ENCODE measurements at regions not wholly inside any gene's neighbourhood (a gene's known extent, or its start where the extent isn't known, plus 50 kb on each side); places are given as distances from the start of the nearest gene placed in this dataset.

DNA sequence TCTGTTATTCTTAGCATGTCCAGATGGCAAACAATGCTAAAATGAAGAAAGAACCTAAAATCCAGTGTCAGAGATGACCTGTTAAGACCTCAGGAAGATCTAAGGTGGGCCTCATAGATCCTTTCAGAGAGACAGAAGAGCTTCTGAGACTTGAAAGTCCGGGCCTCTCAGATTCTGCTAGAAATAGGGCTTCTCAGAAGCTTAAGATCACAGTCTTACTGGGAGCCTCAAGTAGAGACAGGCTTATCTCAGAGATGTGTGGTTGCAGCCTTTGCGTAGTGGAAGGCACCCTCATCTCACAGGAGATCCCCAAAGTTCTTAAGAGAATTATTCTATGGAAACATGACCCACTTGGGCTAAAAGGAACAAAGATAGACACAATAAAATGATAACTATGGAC lies 642.8 kb downstream of the TNS3 start:
- no peak for DNase-seq (ENCODE audit: insufficient read length, low spot score, missing footprints)
- Histone ChIP-seq H4K20me1 (ENCODE audit: insufficient read depth, low read length) (no peaks in the 10 kb centered on the region), H3K79me2 (ENCODE audit: insufficient read depth, low read length) (no peaks in the 10 kb centered on the region), H3K27ac (ENCODE audit: low read depth, low read length) (no peak overlapping the region), H3K4me3 (ENCODE audit: insufficient read depth, low read length) (no peak overlapping the region), H3K36me3 (ENCODE audit: insufficient read depth, low read length) (no peaks in the 10 kb centered on the region), H3K9me3 (ENCODE audit: low read depth, low read length) (no peaks in the 10 kb centered on the region), H2AFZ (ENCODE audit: low read length) (no peak overlapping the region), H3K27me3 (ENCODE audit: insufficient read depth, low read length) (no peaks in the 10 kb centered on the region), H3K4me2 (ENCODE audit: insufficient read depth, low read length) (no peak overlapping the region), H3K4me1 (ENCODE audit: insufficient read depth, low read length) (peaks cover 5% of the 10 kb centered on the region)
- TF ChIP-seq, protein P1, sequence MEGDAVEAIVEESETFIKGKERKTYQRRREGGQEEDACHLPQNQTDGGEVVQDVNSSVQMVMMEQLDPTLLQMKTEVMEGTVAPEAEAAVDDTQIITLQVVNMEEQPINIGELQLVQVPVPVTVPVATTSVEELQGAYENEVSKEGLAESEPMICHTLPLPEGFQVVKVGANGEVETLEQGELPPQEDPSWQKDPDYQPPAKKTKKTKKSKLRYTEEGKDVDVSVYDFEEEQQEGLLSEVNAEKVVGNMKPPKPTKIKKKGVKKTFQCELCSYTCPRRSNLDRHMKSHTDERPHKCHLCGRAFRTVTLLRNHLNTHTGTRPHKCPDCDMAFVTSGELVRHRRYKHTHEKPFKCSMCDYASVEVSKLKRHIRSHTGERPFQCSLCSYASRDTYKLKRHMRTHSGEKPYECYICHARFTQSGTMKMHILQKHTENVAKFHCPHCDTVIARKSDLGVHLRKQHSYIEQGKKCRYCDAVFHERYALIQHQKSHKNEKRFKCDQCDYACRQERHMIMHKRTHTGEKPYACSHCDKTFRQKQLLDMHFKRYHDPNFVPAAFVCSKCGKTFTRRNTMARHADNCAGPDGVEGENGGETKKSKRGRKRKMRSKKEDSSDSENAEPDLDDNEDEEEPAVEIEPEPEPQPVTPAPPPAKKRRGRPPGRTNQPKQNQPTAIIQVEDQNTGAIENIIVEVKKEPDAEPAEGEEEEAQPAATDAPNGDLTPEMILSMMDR (IDR thresholded peaks at IDR 0.05; ENCODE audit: extremely low read depth, low read depth, low read length) = no peak

DNA sequence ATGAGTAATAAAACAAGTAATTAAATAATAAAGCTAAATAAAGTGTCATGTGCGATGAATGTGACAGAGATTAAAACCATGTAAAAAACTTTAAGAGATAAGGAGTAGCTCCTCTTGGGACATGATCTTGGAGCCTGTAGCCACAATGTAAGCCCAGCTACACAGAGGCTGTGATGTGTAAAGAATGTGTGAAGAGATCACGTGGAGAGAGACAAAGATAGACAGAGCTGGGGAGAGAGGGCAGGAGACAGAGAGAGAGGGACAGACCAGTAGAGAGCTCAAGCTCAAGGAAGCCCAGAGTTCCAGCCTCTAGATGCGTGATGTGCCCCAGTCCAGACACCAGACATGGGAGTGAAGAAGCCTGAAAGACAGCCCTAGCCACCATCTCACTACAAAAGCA lies 644.1 kb downstream of the TNS3 start:
- Histone ChIP-seq H4K20me1 (ENCODE audit: insufficient read depth, low read length) (no peaks in the 10 kb centered on the region), H3K4me2 (ENCODE audit: insufficient read depth, low read length) (no peak overlapping the region), H3K4me1 (ENCODE audit: insufficient read depth, low read length) (peaks cover 18% of the 10 kb centered on the region), H3K27ac (ENCODE audit: low read depth, low read length) (no peak overlapping the region), H3K9me3 (ENCODE audit: low read depth, low read length) (no peaks in the 10 kb centered on the region), H3K4me3 (ENCODE audit: insufficient read depth, low read length) (no peak overlapping the region), H3K79me2 (ENCODE audit: insufficient read depth, low read length) (no peaks in the 10 kb centered on the region), H3K27me3 (ENCODE audit: insufficient read depth, low read length) (no peaks in the 10 kb centered on the region), H2AFZ (ENCODE audit: low read length) (peak overlapping the region; percentile 10), H3K36me3 (ENCODE audit: insufficient read depth, low read length) (no peaks in the 10 kb centered on the region)
- TF ChIP-seq, protein P1 (IDR thresholded peaks at IDR 0.05; ENCODE audit: extremely low read depth, low read depth, low read length) = no peak
- peak; percentile 38 for DNase-seq (ENCODE audit: insufficient read length, low spot score, missing footprints)

DNA sequence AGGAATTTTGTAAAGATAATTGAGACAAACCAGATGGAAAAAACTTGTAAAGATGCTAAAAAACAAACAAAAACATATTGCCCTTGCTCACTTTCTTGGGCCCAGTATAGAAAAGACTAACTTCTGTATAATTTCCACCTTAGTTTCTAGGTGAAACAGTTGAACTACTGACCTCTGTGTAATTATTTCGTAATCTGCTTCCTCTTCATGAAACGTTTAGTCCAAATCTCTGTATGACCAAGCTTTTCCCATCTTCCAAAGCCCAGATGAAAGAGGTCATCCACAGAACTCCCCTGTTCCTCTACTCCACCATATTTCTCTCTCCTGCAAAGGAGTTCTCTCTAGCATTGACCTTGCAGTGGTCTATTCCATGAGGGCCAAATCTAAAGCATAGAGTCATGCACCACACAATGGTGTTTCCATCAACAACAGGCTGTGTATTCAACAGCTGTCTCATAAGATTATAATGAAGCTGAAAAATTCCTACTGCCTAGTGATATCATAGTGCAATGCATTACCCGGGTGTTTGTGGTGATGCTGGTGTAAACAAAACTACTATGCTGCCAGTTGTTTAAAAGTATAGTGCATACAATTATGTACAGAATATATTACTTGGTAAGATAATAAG lies 647.6 kb downstream of the TNS3 start:
- Histone ChIP-seq H3K27ac (ENCODE audit: low read depth, low read length) (peak overlapping the region; percentile 96), H3K79me2 (ENCODE audit: insufficient read depth, low read length) (no peaks in the 10 kb centered on the region), H3K36me3 (ENCODE audit: insufficient read depth, low read length) (no peaks in the 10 kb centered on the region), H4K20me1 (ENCODE audit: insufficient read depth, low read length) (no peaks in the 10 kb centered on the region), H2AFZ (ENCODE audit: low read length) (peak overlapping the region; percentile 39), H3K4me2 (ENCODE audit: insufficient read depth, low read length) (no peak overlapping the region), H3K9me3 (ENCODE audit: low read depth, low read length) (no peaks in the 10 kb centered on the region), H3K27me3 (ENCODE audit: insufficient read depth, low read length) (no peaks in the 10 kb centered on the region), H3K4me3 (ENCODE audit: insufficient read depth, low read length) (no peak overlapping the region), H3K4me1 (ENCODE audit: insufficient read depth, low read length) (peaks cover 41% of the 10 kb centered on the region)
- peak; percentile 83 for DNase-seq (ENCODE audit: insufficient read length, low spot score, missing footprints)
- TF ChIP-seq, protein P1 (IDR thresholded peaks at IDR 0.05; ENCODE audit: extremely low read depth, low read depth, low read length) = no peak

DNA sequence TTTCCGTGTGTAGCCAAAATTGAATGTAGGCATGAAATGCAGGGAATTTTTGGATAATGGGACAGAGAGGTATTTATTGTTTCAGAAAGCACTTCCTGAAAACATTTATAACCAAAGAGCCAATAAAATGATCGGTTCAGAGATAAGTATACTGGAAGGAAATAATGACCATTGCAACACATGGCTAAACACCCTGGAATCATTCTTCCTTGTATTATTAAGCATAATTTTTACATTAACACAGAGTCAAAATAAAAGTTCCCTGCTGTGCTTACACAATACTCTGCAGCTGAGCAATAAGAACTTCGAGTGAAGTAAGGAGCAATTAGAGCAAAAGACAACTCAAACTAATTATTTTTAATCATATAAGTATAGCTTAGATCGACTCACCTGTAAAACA lies 648.3 kb downstream of the TNS3 start:
- H3K27ac ChIP-seq (ENCODE audit: low read depth, low read length) = peak overlapping the region; percentile 96
- H3K4me3 ChIP-seq (ENCODE audit: insufficient read depth, low read length) = no peak overlapping the region
- no peak for DNase-seq (ENCODE audit: insufficient read length, low spot score, missing footprints)
- H3K4me1 ChIP-seq (ENCODE audit: insufficient read depth, low read length) = peaks cover 41% of the 10 kb centered on the region
- no peaks in the 10 kb centered on the region for H3K9me3 ChIP-seq (ENCODE audit: low read depth, low read length)
- H3K36me3 ChIP-seq (ENCODE audit: insufficient read depth, low read length) = no peaks in the 10 kb centered on the region
- no peak overlapping the region for H2AFZ ChIP-seq (ENCODE audit: low read length)
- TF ChIP-seq, protein P1 (IDR thresholded peaks at IDR 0.05; ENCODE audit: extremely low read depth, low read depth, low read length) = no peak
- H3K27me3 ChIP-seq (ENCODE audit: insufficient read depth, low read length) = no peaks in the 10 kb centered on the region
- no peaks in the 10 kb centered on the region for H3K79me2 ChIP-seq (ENCODE audit: insufficient read depth, low read length)
- H3K4me2 ChIP-seq (ENCODE audit: insufficient read depth, low read length) = peak overlapping the region; percentile 3
- no peaks in the 10 kb centered on the region for H4K20me1 ChIP-seq (ENCODE audit: insufficient read depth, low read length)

All from osteoblast (primary cell).